HuH-7.5 (cell line): ENCODE measurements at regions not wholly inside any gene's neighbourhood (a gene's known extent, or its start where the extent isn't known, plus 50 kb on each side); places are given as distances from the start of the nearest gene placed in this dataset.
"Not testable (repeated sequence)": the region's sequence is repeated elsewhere in the genome, so short reads cannot be mapped to it uniquely, and the experiment has no call there.

ENCODE experiments used
- DNase-seq: peaks from one replicate; pipeline ENCODE4 v3.0.0; 2011; ENCODE audit warnings: low spot score

DNA sequence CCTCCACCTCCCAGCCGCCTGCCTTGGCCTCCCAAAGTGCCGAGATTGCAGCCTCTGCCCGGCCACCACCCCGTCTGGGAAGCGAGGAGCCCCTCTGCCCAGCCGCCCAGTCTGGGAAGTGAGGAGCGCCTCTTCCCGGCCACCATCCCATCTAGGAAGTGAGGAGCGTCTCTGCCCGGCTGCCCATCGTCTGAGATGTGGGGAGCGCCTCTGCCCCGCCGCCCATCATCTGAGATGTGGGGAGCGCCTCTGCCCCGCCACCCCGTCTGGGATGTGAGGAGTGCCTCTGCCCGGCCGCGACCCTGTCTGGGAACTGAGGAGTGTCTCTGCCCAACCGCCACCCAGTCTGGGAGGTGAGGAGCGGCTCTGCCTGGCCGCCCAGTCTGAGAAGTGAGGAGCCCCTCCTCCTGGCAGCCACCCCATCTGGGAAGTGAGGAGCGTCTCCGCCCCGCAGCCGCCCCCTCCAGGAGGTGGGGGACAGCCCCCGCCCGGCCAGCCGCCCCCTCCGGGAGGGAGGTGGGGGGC, 296.3 kb downstream of the HNRNPD start:
- not testable (repeated sequence) for DNase-seq

DNA sequence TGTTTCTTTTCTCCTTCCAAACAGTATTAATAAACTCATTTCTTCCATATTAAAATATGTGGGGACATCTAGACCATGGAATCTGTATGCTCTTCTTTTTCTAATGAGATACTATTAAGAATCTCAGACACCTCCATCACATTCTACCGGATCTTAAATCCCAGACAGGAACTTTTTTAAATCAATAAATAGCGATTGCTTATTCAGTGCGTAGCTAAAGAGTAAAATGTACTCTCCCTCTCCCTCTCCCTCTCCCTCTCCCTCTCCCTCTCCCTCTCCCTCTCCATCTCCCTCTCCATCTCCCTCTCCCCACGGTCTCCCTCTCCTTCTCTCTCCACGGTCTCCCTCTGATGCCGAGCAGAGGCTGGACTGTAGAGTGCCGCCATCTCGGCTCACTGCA, 297.0 kb downstream of the HNRNPD start:
- DNase-seq = no peak

DNA sequence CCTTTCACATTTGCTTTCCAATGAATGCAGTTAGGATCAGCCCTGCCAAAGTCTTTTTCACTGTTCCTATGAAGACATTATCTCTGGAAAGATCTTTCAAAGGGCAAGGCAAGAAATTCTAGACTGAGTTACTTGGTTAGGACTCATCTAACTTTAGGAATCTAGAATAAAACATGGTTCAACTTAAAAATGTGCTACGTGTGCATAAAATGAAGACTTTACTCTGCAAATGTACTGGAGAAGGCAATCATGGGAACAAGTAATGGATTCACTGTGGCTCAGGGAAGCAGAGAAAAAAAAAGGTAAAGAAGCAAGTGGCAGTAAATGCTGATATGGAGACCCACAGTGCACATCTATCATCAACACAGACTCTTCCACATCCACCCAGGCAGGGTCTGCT, 297.4 kb downstream of the HNRNPD start:
- DNase-seq = no peak

DNA sequence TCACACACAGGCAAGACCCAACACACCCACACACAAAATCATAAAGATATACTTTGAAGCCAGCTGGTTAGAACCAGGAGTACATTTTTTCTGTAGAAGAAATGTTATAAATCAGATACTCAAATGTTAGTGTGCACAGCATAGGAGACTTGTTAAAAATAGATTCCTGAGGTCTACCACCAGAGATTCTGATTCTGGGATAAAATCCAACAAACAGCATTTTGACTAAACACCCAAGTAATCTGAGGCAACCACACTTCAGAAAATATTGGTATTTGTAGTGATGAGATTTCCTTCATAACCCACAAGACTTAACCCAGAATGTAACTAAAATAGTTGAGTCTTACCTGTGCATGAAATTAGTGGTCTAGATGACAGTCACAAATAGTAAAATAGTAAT, 301.8 kb downstream of the HNRNPD start:
- DNase-seq = no peak

GRCh38 chr4:82069883-82070638, 303.7 kb downstream of the HNRNPD start:
- no peak for DNase-seq

- DNase-seq = no peak
Observed at GRCh38 chr4:82063017-82063416, 310.8 kb downstream of the HNRNPD start.

GRCh38 chr4:82057990-82058544, 315.7 kb downstream of the HNRNPD start:
- DNase-seq = no peak

- DNase-seq = no peak
Observed at GRCh38 chr4:82055156-82055555, 318.6 kb downstream of the HNRNPD start.

DNA sequence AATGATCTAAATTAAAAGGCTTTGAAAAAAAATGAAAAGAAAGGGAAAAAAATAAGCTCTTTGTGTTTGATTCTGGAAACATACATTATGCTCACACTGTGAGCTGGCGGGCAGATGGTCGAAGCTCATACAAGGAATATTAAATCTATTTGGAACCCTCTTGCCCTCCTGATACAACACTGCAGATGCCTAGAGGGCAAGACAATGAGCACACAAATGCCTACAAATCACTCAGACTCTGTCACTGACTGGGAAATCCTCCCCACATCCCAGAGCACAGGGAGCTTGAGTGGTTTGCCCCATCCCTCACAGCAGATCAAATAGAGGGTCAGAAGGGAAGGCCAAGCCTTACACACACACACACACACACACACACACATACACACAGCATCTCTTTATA, 320.4 kb downstream of the HNRNPD start:
- DNase-seq = no peak

- no peak for DNase-seq
Observed at GRCh38 chr4:82050796-82051195, 323.0 kb downstream of the HNRNPD start.

DNA sequence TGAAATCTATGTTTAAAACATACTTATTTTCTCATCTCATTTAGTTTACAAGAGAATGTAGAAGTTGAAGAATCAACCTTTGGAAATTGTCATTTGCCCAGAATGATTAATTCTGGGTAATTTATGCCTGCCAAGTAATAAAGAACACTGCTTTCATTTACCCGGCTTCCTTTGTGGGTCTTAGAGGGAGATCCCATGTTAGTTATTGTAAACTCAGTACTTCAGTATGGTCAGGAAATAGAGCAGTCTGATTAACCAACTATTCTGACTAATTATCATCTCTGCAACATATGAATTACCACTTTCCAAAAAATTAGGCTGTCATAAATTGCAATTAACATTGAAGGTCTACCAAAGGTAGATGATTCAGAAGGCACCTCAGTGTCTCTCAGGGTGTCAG, 324.5 kb downstream of the HNRNPD start:
- no peak for DNase-seq

DNA sequence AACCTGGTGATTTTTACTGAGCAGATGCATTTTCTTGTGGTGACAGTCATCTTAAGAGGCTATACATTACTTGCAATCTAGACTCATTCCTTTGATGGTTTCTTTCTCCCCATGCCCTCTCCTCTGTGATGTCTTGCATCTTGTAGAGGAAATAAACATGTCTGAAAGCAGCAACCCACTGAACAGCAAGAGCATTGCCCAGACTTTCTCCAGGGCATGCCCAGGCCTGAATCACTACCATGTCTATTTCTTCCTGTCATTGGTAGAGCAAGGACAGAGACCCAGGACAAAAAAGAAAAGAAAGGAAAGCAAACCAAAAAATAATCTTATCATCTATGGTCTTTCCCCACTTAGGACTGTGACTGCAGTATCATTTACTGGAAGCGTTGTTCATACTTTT, 326.1 kb downstream of the HNRNPD start:
- DNase-seq = no peak

GRCh38 chr4:82046796-82047195, 327.0 kb downstream of the HNRNPD start:
- no peak for DNase-seq

DNA sequence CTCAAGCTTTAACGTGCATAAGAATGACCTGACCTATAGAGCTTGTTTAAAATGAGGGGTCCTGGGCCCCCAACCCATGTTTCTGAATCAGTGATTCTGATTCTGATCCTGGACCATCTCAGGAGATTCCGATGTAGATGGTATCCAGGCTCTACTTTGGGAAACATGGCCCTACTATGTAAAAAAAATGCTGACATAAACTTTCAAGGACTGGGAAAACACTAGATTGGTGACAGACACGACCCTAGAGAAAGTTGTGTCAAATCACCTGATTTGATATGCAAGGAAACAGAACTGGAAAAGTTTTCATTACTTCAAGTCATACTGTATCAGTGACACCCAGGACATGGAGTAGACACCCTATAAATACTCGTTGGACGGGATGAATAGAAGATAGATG, 328.5 kb downstream of the HNRNPD start:
- DNase-seq = no peak

DNA sequence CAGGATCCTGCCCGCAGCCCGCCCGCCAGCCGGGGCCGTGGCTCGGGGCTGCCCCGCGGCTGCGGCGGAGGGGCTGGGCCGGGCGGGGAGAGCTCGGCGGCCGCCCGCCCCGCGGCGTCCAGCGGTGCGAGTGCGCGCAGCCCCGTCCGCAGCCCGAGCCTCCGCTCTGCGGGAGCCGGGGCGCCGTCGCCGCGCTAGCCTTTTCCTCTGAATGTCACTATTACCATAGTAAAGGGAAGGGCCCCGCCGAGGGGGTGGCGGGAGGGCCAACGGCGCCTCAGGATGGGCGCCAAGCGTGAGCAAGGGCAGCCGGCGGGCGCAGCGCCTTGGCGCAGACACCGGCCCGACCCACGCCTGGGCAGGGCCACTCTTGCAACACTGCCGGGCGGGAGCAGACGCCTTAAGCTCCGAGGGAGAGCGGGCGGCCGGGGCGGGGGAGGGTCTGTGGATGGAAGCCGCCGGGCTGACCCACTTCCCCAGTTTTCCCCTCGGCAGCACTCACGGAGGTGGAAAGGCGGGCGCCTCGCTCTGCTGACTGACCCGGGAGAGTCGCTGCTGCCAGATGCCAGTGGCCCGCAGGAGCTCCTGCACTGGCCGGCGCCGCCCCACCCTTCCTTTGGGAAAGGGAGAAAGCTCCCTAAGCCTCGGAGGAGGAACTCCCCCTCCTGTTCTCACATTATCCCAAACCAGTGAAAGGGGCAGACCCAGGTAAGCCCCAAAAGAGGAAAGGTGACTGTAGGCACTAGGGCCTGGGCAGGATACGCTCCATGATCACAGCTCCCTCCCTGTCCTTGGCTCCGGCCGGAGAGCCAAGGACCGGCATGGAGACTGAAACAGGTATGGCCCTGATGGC, 329.4 kb downstream of the HNRNPD start:
- DNase-seq = peak; percentile 31

DNA sequence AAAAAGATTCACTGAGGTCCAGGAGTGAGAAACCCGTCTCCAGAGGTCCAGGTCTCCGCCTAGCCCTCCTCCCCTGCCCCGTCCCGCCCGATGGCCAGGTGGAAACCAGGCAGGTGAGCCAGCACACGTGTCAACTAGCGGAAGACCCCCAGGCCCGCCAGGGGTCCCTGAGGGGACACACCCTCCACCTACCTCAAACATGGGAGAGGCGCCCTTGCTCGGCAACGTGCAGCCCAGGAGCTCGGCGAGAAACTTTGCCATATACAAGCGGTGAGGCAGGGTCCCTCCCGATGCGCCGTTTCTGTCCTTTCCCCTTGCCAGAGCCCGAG, 330.0 kb downstream of the HNRNPD start:
- no peak for DNase-seq

GRCh38 chr4:82043081-82043808, 330.5 kb downstream of the HNRNPD start:
- peak; percentile 60 for DNase-seq

GRCh38 chr4:82042042-82042441, 331.7 kb downstream of the HNRNPD start:
- DNase-seq = no peak

- no peak for DNase-seq
Observed at GRCh38 chr4:82038936-82039335, 334.9 kb downstream of the HNRNPD start.

DNA sequence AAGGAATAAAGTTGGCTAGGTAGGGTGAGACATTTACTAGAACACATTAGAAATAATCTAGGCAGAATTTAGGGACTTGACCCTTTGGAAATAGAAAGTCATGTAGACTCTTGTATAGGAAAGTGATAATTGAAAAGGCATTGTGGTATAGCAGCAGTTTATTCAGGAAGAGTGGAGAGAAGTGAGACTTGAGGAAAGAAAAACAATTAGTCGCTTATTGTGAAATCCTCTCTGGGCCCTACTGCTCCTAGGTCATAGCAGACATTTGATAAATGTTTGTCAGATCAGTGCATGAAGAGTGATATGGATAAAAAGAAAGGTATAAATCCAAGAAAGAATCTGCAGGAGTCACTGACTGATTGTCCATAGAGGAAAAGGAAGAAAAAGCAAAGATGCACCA, 337.6 kb downstream of the HNRNPD start:
- DNase-seq = no peak

DNA sequence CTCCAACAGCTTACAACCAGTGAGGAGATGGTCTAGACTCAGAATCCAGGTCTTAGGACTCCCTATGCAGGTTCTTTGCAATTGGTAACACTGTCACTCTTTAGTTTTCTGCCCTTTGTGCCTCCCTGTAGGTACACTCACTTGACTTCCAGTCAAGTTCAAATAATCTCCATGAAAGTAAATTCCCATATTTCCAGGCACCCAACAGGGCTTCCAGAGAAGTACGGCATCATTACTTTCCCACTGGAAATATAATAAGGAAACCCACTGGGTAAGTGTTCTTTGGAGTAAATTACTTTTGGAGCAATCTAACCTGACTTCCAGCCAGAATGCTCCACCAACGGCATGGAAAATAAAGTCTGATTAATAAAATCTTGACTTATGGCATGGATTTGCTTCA, 338.9 kb downstream of the HNRNPD start:
- no peak for DNase-seq

DNA sequence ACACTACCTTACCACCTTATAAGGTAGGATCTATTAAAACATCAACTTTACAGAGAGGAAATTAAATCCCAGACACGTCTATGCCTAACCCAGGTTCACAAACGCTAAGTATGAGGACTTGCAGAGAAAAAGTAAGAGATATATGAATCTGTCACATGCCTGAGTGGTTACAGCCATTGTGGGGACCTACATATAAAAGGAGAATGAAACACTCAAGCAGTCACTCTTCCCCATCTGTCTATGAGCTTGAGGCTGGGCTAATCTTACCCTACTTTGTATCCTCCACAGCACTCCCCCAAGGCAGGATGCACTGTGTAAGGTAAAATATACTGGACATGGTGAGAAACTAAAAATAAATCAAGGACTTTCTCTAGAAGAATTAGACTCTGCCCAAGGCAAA, 339.9 kb downstream of the HNRNPD start:
- DNase-seq = no peak
